ENCODE measurements at regions not wholly inside any gene's neighbourhood (a gene's known extent, or its start where the extent isn't known, plus 50 kb on each side); places are given as distances from the start of the nearest gene placed in this dataset.

DNA sequence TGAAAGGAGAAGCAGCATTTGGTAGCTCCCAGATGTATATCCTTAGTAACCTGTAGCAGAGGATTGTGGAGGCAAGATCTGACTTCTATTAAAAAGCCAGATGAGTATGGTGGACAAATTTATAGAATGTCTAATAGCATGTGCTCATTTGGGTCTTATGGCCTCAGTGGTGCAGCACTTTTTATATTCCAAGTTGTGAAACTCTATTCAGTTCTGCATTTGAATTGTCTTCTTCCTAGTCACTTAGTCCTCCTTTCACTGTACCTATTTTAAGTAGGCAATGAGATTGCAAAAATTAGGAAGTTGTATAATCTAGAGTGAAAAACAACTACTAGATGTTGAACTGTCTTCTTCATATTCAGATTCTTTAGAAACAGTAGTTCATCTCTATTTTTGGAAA is 412.5 kb upstream of the PCDH9 start:
- Histone ChIP-seq H3K9me3 (replicated peaks; ENCODE audit: insufficient read depth, low read length) (no peaks in the 10 kb centered on the region), H3K9ac (ENCODE audit: low read length) (no peak overlapping the region), H3K79me2 (ENCODE audit: low read length) (no peaks in the 10 kb centered on the region), H3K9me2 (replicated peaks; ENCODE audit: insufficient read depth, low read length) (no peaks in the 10 kb centered on the region), H4K20me1 (ENCODE audit: insufficient read depth, low read length) (no peaks in the 10 kb centered on the region), H3K4me1 (ENCODE audit: low read length) (no peaks in the 10 kb centered on the region), H3K27ac (ENCODE audit: low read length) (no peak overlapping the region), H3K36me3 (replicated peaks; ENCODE audit: insufficient read depth, low read length) (no peaks in the 10 kb centered on the region), H3K27me3 (replicated peaks; ENCODE audit: insufficient read depth, low read length) (no peaks in the 10 kb centered on the region), H3K4me2 (ENCODE audit: low read depth, low read length) (no peak overlapping the region), H2AFZ (ENCODE audit: low read length) (no peak overlapping the region), H3K4me3 (ENCODE audit: low read length) (no peak overlapping the region), H3F3A (ENCODE audit: insufficient read depth, low read length) (no peaks in the 10 kb centered on the region)
- no peak for TF ChIP-seq EZH2phosphoT487 (IDR thresholded peaks at IDR 0.05; ENCODE audit: low read length)
- DNase-seq, result no peak

DNA sequence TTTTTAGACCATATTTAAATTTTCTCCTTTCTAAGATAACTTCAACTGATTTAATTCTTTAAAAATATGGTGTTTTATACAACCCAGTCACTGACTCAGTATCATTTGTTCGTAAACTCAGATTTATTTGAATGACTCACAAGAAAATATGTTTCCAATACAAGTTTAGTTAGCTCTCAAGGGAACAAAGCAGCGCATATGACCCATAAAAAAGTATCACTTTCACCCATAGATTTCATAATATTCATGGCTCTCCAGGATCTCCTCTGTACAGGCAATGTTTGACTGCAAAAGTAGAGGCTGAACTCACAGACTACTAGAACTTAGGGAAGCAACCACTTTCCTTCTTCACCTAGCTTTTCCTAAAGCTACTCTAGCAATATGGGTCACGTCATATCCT is 405.6 kb upstream of the PCDH9 start:
- no peaks in the 10 kb centered on the region for H3K9me2 ChIP-seq (replicated peaks; ENCODE audit: insufficient read depth, low read length)
- TF ChIP-seq, protein P1, sequence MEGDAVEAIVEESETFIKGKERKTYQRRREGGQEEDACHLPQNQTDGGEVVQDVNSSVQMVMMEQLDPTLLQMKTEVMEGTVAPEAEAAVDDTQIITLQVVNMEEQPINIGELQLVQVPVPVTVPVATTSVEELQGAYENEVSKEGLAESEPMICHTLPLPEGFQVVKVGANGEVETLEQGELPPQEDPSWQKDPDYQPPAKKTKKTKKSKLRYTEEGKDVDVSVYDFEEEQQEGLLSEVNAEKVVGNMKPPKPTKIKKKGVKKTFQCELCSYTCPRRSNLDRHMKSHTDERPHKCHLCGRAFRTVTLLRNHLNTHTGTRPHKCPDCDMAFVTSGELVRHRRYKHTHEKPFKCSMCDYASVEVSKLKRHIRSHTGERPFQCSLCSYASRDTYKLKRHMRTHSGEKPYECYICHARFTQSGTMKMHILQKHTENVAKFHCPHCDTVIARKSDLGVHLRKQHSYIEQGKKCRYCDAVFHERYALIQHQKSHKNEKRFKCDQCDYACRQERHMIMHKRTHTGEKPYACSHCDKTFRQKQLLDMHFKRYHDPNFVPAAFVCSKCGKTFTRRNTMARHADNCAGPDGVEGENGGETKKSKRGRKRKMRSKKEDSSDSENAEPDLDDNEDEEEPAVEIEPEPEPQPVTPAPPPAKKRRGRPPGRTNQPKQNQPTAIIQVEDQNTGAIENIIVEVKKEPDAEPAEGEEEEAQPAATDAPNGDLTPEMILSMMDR (IDR thresholded peaks at IDR 0.05; ENCODE audit: low read length), result no peak
- no peak for TF ChIP-seq EZH2phosphoT487 (IDR thresholded peaks at IDR 0.05; ENCODE audit: low read length)
- no peak for TF ChIP-seq EZH2 (optimal IDR thresholded peaks at IDR 0.05; ENCODE audit: low read depth, low read length)

DNA sequence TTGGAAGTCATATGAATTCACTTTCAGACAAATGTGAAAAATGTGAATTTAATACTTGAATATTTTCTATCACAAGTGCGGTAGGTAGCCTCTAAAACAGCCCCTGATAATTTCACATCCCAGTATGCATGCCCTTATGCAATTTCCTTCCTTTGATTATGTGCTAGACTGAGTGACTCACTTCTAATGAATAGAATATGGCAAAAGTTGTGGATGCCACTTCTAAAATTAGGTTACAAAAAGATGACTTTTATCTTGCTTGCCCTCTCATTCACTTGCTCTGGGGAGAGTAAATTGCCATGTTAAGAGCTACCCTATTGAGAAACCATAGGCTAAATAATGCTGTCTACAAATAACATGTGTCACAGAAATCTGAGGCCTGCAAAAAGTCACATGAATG is 402.5 kb upstream of the PCDH9 start:
- Histone ChIP-seq H3K79me2 (ENCODE audit: low read length) (no peaks in the 10 kb centered on the region), H2AFZ (ENCODE audit: low read length) (no peak overlapping the region), H3F3A (ENCODE audit: insufficient read depth, low read length) (no peaks in the 10 kb centered on the region), H3K9ac (ENCODE audit: low read length) (no peak overlapping the region), H3K9me3 (replicated peaks; ENCODE audit: insufficient read depth, low read length) (no peaks in the 10 kb centered on the region), H3K27ac (ENCODE audit: low read length) (no peak overlapping the region), H3K4me3 (ENCODE audit: low read length) (no peak overlapping the region), H3K4me2 (ENCODE audit: low read depth, low read length) (no peak overlapping the region), H4K20me1 (ENCODE audit: insufficient read depth, low read length) (no peaks in the 10 kb centered on the region), H3K4me1 (ENCODE audit: low read length) (no peaks in the 10 kb centered on the region), H3K27me3 (replicated peaks; ENCODE audit: insufficient read depth, low read length) (no peaks in the 10 kb centered on the region), H3K9me2 (replicated peaks; ENCODE audit: insufficient read depth, low read length) (no peaks in the 10 kb centered on the region), H3K36me3 (replicated peaks; ENCODE audit: insufficient read depth, low read length) (no peaks in the 10 kb centered on the region)
- DNase-seq, result no peak
- no peak for TF ChIP-seq EZH2phosphoT487 (IDR thresholded peaks at IDR 0.05; ENCODE audit: low read length)
- TF ChIP-seq EZH2 (optimal IDR thresholded peaks at IDR 0.05; ENCODE audit: low read depth, low read length), result no peak
- TF ChIP-seq, protein P1 (IDR thresholded peaks at IDR 0.05; ENCODE audit: low read length), result no peak

More for the DNA sequence above, 405.6 kb upstream of the PCDH9 start:
- H3K9me3 ChIP-seq (replicated peaks; ENCODE audit: insufficient read depth, low read length), result no peaks in the 10 kb centered on the region
- H3K27me3 ChIP-seq (replicated peaks; ENCODE audit: insufficient read depth, low read length), result no peaks in the 10 kb centered on the region
- H3K4me3 ChIP-seq (ENCODE audit: low read length), result no peak overlapping the region
- H3K4me1 ChIP-seq (ENCODE audit: low read length), result no peaks in the 10 kb centered on the region
- H3K9ac ChIP-seq (ENCODE audit: low read length), result no peak overlapping the region
- no peak overlapping the region for H2AFZ ChIP-seq (ENCODE audit: low read length)
- no peaks in the 10 kb centered on the region for H3F3A ChIP-seq (ENCODE audit: insufficient read depth, low read length)
- no peaks in the 10 kb centered on the region for H3K36me3 ChIP-seq (replicated peaks; ENCODE audit: insufficient read depth, low read length)
- no peak overlapping the region for H3K4me2 ChIP-seq (ENCODE audit: low read depth, low read length)
- no peaks in the 10 kb centered on the region for H3K79me2 ChIP-seq (ENCODE audit: low read length)
- no peak overlapping the region for H3K27ac ChIP-seq (ENCODE audit: low read length)
- no peaks in the 10 kb centered on the region for H4K20me1 ChIP-seq (ENCODE audit: insufficient read depth, low read length)
- DNase-seq, result no peak

DNA sequence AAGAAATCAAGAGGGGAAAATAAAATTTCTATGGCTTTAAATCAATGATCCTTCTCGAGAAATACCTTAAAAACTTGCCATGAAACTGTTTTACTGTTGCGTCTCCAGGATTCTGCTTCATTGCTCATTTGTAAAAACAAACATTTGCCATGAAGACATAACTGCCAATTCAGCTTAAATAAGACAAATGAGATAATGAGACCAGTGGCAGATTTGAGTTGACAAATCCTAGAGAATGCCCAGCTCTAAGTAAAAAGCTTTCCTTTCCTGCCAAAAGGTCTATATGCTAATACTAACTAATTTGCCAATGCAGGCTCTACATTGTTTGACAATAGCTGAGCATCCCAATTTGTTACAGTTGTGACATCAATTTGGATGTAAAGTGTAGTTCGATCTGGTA is 400.5 kb upstream of the PCDH9 start:
- Histone ChIP-seq H3K79me2 (ENCODE audit: low read length) (no peaks in the 10 kb centered on the region), H3K36me3 (replicated peaks; ENCODE audit: insufficient read depth, low read length) (no peaks in the 10 kb centered on the region), H3F3A (ENCODE audit: insufficient read depth, low read length) (no peaks in the 10 kb centered on the region), H3K4me1 (ENCODE audit: low read length) (no peaks in the 10 kb centered on the region), H3K9ac (ENCODE audit: low read length) (no peak overlapping the region), H3K9me2 (replicated peaks; ENCODE audit: insufficient read depth, low read length) (no peaks in the 10 kb centered on the region), H3K9me3 (replicated peaks; ENCODE audit: insufficient read depth, low read length) (no peaks in the 10 kb centered on the region), H3K27me3 (replicated peaks; ENCODE audit: insufficient read depth, low read length) (no peaks in the 10 kb centered on the region), H3K4me3 (ENCODE audit: low read length) (no peak overlapping the region), H3K27ac (ENCODE audit: low read length) (no peak overlapping the region), H3K4me2 (ENCODE audit: low read depth, low read length) (no peak overlapping the region), H4K20me1 (ENCODE audit: insufficient read depth, low read length) (no peaks in the 10 kb centered on the region), H2AFZ (ENCODE audit: low read length) (no peak overlapping the region)
- TF ChIP-seq, protein P1 (IDR thresholded peaks at IDR 0.05; ENCODE audit: low read length), result no peak
- TF ChIP-seq EZH2 (optimal IDR thresholded peaks at IDR 0.05; ENCODE audit: low read depth, low read length) (no peak), EZH2phosphoT487 (IDR thresholded peaks at IDR 0.05; ENCODE audit: low read length) (no peak)
- DNase-seq, result no peak
